ENCODE measurements at regions not wholly inside any gene's neighbourhood (a gene's known extent, or its start where the extent isn't known, plus 50 kb on each side); places are given as distances from the start of the nearest gene placed in this dataset.

- no peak for TF ChIP-seq CTCF (IDR thresholded peaks at IDR 0.05)
Measured at GRCh38 chr16:17563323-17564091, 92.7 kb upstream of the XYLT1 start.

GRCh38 chr16:17561056-17561455 lies 90.3 kb upstream of the XYLT1 start:
- no peak for TF ChIP-seq CTCF (IDR thresholded peaks at IDR 0.05)

- TF ChIP-seq CTCF (IDR thresholded peaks at IDR 0.05): no peak
Measured at GRCh38 chr16:17560548-17560947, 89.8 kb upstream of the XYLT1 start.

GRCh38 chr16:17559394-17559793 lies 88.6 kb upstream of the XYLT1 start:
- TF ChIP-seq CTCF (IDR thresholded peaks at IDR 0.05): no peak

- TF ChIP-seq CTCF (IDR thresholded peaks at IDR 0.05): no peak
Measured at GRCh38 chr16:17557949-17558348, 87.2 kb upstream of the XYLT1 start.

- no peak for TF ChIP-seq CTCF (IDR thresholded peaks at IDR 0.05)
Measured at GRCh38 chr16:17557480-17557879, 86.7 kb upstream of the XYLT1 start.

GRCh38 chr16:17556276-17557052 lies 85.7 kb upstream of the XYLT1 start:
- TF ChIP-seq CTCF (IDR thresholded peaks at IDR 0.05): peak; percentile 48
